Adipocyte (in vitro differentiated cells): ENCODE measurements at regions not wholly inside any gene's neighbourhood (a gene's known extent, or its start where the extent isn't known, plus 50 kb on each side); places are given as distances from the start of the nearest gene placed in this dataset.

Experiments used
- DNase-seq: peaks from one replicate; pipeline ENCODE4 v3.0.0-alpha.2; 2015; ENCODE audit warnings: low read depth
- H3K27me3 ChIP-seq: replicated peaks from 2 replicates; pipeline ENCODE4 v1.7.0; 2013; ENCODE audit warnings: mild to moderate bottlenecking, low read length, moderate library complexity; ENCODE audit not compliant: control insufficient read depth, insufficient read depth
- H3K36me3 ChIP-seq: 2 replicates; pipeline ENCODE4 v1.7.0; 2013; ENCODE audit warnings: low read length, mild to moderate bottlenecking, moderate library complexity; ENCODE audit not compliant: control insufficient read depth, insufficient read depth, severe bottlenecking
- H3K4me1 ChIP-seq: 2 replicates; pipeline ENCODE4 v1.7.0; 2013; ENCODE audit warnings: mild to moderate bottlenecking, low read length, moderate library complexity; ENCODE audit not compliant: control insufficient read depth, insufficient read depth
- H3K4me3 ChIP-seq: 2 replicates; pipeline ENCODE4 v1.7.0; 2013; ENCODE audit warnings: mild to moderate bottlenecking, low read length, moderate library complexity
- H3K9ac ChIP-seq: 2 replicates; pipeline ENCODE4 v1.7.0; 2013; ENCODE audit warnings: mild to moderate bottlenecking, low read length, moderate library complexity
- H3K9me3 ChIP-seq: 2 replicates; pipeline ENCODE4 v1.7.0; 2013; ENCODE audit warnings: mild to moderate bottlenecking, low read length, moderate library complexity; ENCODE audit not compliant: control insufficient read depth

- no peaks in the 10 kb centered on the region for H3K9me3 ChIP-seq
- DNase-seq, result no peak
- H3K4me3 ChIP-seq, result no peak overlapping the region
- H3K9ac ChIP-seq, result no peak overlapping the region
- H3K36me3 ChIP-seq, result no peaks in the 10 kb centered on the region
- no peaks in the 10 kb centered on the region for H3K27me3 ChIP-seq
- peaks cover 27% of the 10 kb centered on the region for H3K4me1 ChIP-seq
Measured at GRCh38 chr2:43160778-43161177, 65.6 kb downstream of the ZFP36L2 start.

GRCh38 chr2:43159797-43160196, 66.6 kb downstream of the ZFP36L2 start:
- no peak for DNase-seq
- H3K4me3 ChIP-seq, result no peak overlapping the region
- H3K36me3 ChIP-seq, result no peaks in the 10 kb centered on the region
- H3K27me3 ChIP-seq, result no peaks in the 10 kb centered on the region
- peaks cover 27% of the 10 kb centered on the region for H3K4me1 ChIP-seq
- no peaks in the 10 kb centered on the region for H3K9me3 ChIP-seq
- peak overlapping the region; percentile 83 for H3K9ac ChIP-seq

GRCh38 chr2:43158259-43158880, 68.0 kb downstream of the ZFP36L2 start:
- peaks cover 27% of the 10 kb centered on the region for H3K4me1 ChIP-seq
- peak; percentile 65 for DNase-seq
- H3K4me3 ChIP-seq, result no peak overlapping the region
- H3K36me3 ChIP-seq, result no peaks in the 10 kb centered on the region
- H3K9me3 ChIP-seq, result no peaks in the 10 kb centered on the region
- H3K9ac ChIP-seq, result peak overlapping the region; percentile 83
- H3K27me3 ChIP-seq, result no peaks in the 10 kb centered on the region

- Histone ChIP-seq H3K9me3 (no peaks in the 10 kb centered on the region), H3K4me3 (no peak overlapping the region), H3K27me3 (no peaks in the 10 kb centered on the region), H3K4me1 (peaks cover 31% of the 10 kb centered on the region), H3K36me3 (no peaks in the 10 kb centered on the region), H3K9ac (no peak overlapping the region)
- DNase-seq, result no peak
Measured at GRCh38 chr2:43157506-43158246, 68.7 kb downstream of the ZFP36L2 start.

GRCh38 chr2:43155851-43156411, 70.5 kb downstream of the ZFP36L2 start:
- H3K9me3 ChIP-seq, result no peaks in the 10 kb centered on the region
- H3K4me1 ChIP-seq, result peaks cover 31% of the 10 kb centered on the region
- no peaks in the 10 kb centered on the region for H3K27me3 ChIP-seq

GRCh38 chr2:43154685-43155084, 71.7 kb downstream of the ZFP36L2 start:
- no peak for DNase-seq
- Histone ChIP-seq H3K27me3 (no peaks in the 10 kb centered on the region), H3K36me3 (no peaks in the 10 kb centered on the region), H3K4me1 (peaks cover 29% of the 10 kb centered on the region), H3K9me3 (no peaks in the 10 kb centered on the region), H3K9ac (no peak overlapping the region), H3K4me3 (no peak overlapping the region)

More at GRCh38 chr2:43155851-43156411, 70.5 kb downstream of the ZFP36L2 start:
- no peak for DNase-seq
- H3K9ac ChIP-seq, result no peak overlapping the region
- no peak overlapping the region for H3K4me3 ChIP-seq
- no peaks in the 10 kb centered on the region for H3K36me3 ChIP-seq

GRCh38 chr2:43152741-43153647, 73.4 kb downstream of the ZFP36L2 start:
- no peaks in the 10 kb centered on the region for H3K36me3 ChIP-seq
- H3K9ac ChIP-seq, result no peak overlapping the region
- no peaks in the 10 kb centered on the region for H3K9me3 ChIP-seq
- no peak overlapping the region for H3K4me3 ChIP-seq
- H3K27me3 ChIP-seq, result no peaks in the 10 kb centered on the region
- H3K4me1 ChIP-seq, result peaks cover 12% of the 10 kb centered on the region
- DNase-seq, result no peak

- Histone ChIP-seq H3K9ac (no peak overlapping the region), H3K9me3 (no peaks in the 10 kb centered on the region), H3K36me3 (no peaks in the 10 kb centered on the region), H3K4me1 (peaks cover 4% of the 10 kb centered on the region), H3K27me3 (no peaks in the 10 kb centered on the region), H3K4me3 (no peak overlapping the region)
- DNase-seq, result no peak
Measured at GRCh38 chr2:43152186-43152585, 74.2 kb downstream of the ZFP36L2 start.

GRCh38 chr2:43149482-43150107, 76.8 kb downstream of the ZFP36L2 start:
- Histone ChIP-seq H3K27me3 (no peaks in the 10 kb centered on the region), H3K9ac (no peak overlapping the region), H3K36me3 (no peaks in the 10 kb centered on the region), H3K4me3 (no peak overlapping the region), H3K4me1 (peaks cover 14% of the 10 kb centered on the region), H3K9me3 (no peaks in the 10 kb centered on the region)
- DNase-seq, result no peak

GRCh38 chr2:43146083-43146482, 80.3 kb downstream of the ZFP36L2 start:
- no peak for DNase-seq
- Histone ChIP-seq H3K27me3 (no peaks in the 10 kb centered on the region), H3K4me3 (no peak overlapping the region), H3K4me1 (peaks cover 21% of the 10 kb centered on the region), H3K9me3 (no peaks in the 10 kb centered on the region), H3K9ac (no peak overlapping the region), H3K36me3 (no peaks in the 10 kb centered on the region)
